IPS-20b (cell line): ENCODE measurements at regions not wholly inside any gene's neighbourhood (a gene's known extent, or its start where the extent isn't known, plus 50 kb on each side); places are given as distances from the start of the nearest gene placed in this dataset.

Experiments used
- H3K27ac ChIP-seq: one replicate; pipeline ENCODE4 v1.5.1; 2013; ENCODE audit warnings: low read length
- H3K27me3 ChIP-seq: 2 replicates; pipeline ENCODE4 v1.6.1; 2013; ENCODE audit warnings: mild to moderate bottlenecking, low read length, inconsistent platforms; ENCODE audit not compliant: insufficient read depth
- H3K36me3 ChIP-seq: 2 replicates; pipeline ENCODE4 v1.6.1; 2013; ENCODE audit warnings: low read depth, mild to moderate bottlenecking, inconsistent platforms, low read length, moderate library complexity; ENCODE audit not compliant: insufficient read depth
- H3K4me1 ChIP-seq: 2 replicates; pipeline ENCODE4 v1.6.1; 2013; ENCODE audit warnings: mild to moderate bottlenecking, control low read depth, inconsistent platforms, low read length, moderate library complexity; ENCODE audit not compliant: insufficient read depth
- H3K4me3 ChIP-seq: 2 replicates; pipeline ENCODE4 v1.5.1; 2013; ENCODE audit warnings: mild to moderate bottlenecking, low read length, inconsistent platforms
- H3K9ac ChIP-seq: 2 replicates; pipeline ENCODE4 v1.6.1; 2013; ENCODE audit warnings: low read depth, mild to moderate bottlenecking, inconsistent platforms, low read length, moderate library complexity
- H3K9me3 ChIP-seq: 2 replicates; pipeline ENCODE4 v1.6.1; 2013; ENCODE audit warnings: mild to moderate bottlenecking, low read depth, low read length, inconsistent platforms; ENCODE audit not compliant: insufficient read depth

DNA sequence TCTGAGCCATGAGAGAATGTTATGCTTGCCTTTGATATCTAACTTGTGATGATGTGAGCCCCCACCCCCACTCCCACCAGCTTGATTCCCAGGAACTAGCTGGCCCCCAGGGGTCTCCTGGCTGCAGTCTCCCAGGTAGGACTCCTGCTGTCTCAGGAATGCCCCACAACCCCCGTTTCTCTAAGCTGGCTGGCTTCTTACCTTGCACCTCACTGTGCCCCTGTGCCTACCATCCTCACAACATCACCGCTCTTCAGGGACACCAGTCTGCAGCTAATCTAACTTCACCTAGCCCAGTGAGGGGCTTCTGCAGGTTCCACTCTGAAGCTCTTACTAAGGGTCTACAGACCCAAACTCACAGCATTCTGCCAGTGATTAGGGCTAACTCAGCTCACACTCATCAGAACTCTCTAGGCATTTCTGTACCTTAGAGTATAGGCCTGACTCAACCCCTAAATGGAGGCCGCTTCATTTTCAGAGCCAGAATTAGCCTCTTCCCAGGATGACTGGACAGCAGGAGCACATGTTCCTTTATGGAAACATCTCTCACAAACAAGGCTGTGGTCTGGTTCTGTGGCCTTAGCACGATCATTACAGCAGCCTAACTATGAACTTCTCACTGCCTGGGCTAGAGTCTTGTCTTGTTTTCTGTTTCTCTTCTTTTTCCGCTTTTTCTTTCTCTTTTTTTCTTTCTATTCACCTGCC lies 72.8 kb upstream of the IFNG-AS1 start:
- no peaks in the 10 kb centered on the region for H3K9me3 ChIP-seq
- H3K36me3 ChIP-seq, result no peaks in the 10 kb centered on the region
- no peak overlapping the region for H3K9ac ChIP-seq
- no peak overlapping the region for H3K4me3 ChIP-seq
- no peak overlapping the region for H3K27ac ChIP-seq
- no peaks in the 10 kb centered on the region for H3K27me3 ChIP-seq
- peaks cover 27% of the 10 kb centered on the region for H3K4me1 ChIP-seq

DNA sequence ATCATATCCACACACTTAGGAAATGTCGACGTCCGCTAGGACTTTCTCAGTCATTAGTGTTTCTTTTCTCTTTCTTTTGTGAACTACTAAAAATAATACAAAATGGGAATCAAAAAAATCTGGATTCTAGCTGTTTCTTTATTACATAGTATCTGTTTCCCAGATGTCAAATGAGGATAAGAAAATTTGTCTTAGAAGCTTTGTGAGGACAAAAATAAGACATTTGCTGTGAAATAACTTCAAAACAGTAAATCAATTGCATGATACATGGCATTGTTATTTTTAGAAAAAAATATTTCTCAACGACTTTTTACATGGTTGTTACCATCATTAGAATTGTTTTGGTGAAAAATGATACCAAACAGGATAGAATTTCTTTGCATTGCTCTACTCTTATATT lies 71.4 kb upstream of the IFNG-AS1 start:
- H3K27ac ChIP-seq, result no peak overlapping the region
- H3K4me1 ChIP-seq, result peaks cover 29% of the 10 kb centered on the region
- H3K36me3 ChIP-seq, result no peaks in the 10 kb centered on the region
- H3K4me3 ChIP-seq, result no peak overlapping the region
- H3K9me3 ChIP-seq, result no peaks in the 10 kb centered on the region
- H3K27me3 ChIP-seq, result no peaks in the 10 kb centered on the region
- no peak overlapping the region for H3K9ac ChIP-seq

DNA sequence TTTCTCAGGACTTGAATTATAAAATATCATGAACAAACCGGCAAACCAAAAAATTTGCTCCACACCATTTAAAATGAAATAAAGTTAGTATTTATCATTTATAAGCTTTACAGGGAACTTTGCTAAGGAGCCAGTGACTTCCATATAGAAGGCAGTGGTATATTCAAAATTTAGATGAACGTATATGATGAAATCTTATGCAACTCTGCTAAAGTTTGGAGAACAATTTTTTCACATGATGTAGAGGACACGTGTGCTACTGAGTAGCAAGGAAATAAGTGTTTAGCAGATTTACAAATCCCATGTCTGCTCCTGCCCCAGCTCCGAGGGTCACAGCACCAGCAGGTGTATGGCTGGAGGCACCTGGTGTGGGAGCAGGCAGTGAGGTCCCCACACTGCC lies 70.8 kb upstream of the IFNG-AS1 start:
- Histone ChIP-seq H3K4me3 (no peak overlapping the region), H3K9ac (no peak overlapping the region), H3K27ac (no peak overlapping the region), H3K36me3 (no peaks in the 10 kb centered on the region), H3K4me1 (peaks cover 34% of the 10 kb centered on the region), H3K9me3 (no peaks in the 10 kb centered on the region), H3K27me3 (no peaks in the 10 kb centered on the region)

DNA sequence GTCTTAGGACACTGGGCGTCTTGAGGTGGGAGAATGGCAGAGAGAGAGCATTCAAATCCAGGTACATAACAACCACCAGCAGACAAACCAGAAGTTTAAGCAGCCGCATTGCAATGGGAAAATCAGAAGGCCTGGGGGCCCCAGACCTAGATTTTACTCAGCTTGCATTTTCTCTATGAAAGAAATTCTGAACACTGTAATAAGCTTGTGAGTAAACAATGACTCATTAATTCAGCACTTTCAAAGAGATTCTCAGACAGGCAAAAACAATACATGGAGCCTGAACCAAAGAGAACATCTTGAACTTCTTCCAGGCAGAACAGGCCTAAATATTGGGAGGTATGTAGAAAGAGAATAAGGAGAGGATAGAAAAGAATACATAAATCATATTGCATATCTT lies 69.8 kb upstream of the IFNG-AS1 start:
- Histone ChIP-seq H3K4me3 (no peak overlapping the region), H3K27ac (no peak overlapping the region), H3K36me3 (no peaks in the 10 kb centered on the region), H3K9me3 (no peaks in the 10 kb centered on the region), H3K9ac (no peak overlapping the region), H3K4me1 (peaks cover 34% of the 10 kb centered on the region), H3K27me3 (no peaks in the 10 kb centered on the region)

DNA sequence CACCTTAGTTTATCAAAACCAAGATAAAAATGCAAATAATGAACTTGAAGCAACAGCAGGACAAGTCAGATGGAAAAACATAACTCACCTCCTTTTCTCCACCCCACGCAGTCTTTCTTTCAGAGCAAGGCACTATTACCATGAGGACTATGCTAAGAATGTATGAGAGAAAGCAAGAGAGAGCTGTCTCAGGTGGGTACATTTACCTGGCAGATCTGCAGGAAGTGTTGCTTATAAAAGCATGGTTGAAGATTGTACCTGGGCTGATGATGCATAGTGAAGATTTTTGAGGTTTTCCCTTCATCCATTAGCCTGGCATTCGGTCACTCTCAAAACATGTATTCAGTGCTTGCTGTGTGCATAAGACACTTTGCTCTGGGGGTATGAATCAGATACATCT lies 68.8 kb upstream of the IFNG-AS1 start:
- H3K36me3 ChIP-seq, result no peaks in the 10 kb centered on the region
- H3K4me3 ChIP-seq, result no peak overlapping the region
- H3K9ac ChIP-seq, result no peak overlapping the region
- no peaks in the 10 kb centered on the region for H3K9me3 ChIP-seq
- peaks cover 34% of the 10 kb centered on the region for H3K4me1 ChIP-seq
- H3K27ac ChIP-seq, result no peak overlapping the region
- H3K27me3 ChIP-seq, result no peaks in the 10 kb centered on the region

DNA sequence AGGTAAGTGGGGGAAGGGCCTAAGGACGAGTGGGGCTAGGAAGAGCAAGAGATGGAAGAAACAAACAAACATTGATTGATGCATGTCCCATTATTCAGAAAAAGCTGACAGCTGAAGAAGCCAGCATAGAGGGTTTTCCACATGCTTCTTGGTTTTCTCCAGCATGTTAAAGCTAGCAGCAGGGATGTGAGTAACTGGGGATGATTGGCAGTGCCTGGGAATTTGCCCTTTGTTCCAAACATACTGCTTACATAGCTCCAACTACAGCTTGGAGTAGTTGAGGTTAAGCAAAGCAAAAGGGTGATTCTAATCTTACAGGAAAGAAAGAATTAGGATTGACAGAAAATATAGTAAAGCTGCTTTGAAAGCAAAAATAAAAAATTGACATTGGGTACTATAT lies 68.0 kb upstream of the IFNG-AS1 start:
- Histone ChIP-seq H3K9me3 (no peaks in the 10 kb centered on the region), H3K4me1 (peaks cover 29% of the 10 kb centered on the region), H3K9ac (no peak overlapping the region; the same call in 1 of the 2 replicates), H3K4me3 (no peak overlapping the region), H3K27ac (no peak overlapping the region), H3K27me3 (no peaks in the 10 kb centered on the region), H3K36me3 (no peaks in the 10 kb centered on the region)

DNA sequence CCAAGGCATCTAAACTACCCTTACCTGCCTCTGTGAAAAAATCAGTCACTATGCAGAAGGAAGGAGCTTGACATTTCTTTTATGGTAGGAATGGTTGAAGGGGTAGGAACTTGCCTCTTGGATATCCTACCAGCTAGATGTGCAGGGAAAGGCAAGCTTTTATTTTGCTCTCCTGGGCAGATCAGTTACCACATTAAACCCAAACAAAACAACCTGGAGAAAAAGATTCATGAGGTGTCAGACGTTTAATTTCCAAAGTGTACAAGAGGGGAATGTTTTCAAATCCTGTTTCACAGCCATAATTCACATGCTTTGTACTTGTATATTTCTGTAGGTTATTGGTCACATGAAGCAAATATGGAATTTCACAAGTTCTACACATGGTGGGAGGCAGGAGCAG lies 67.0 kb upstream of the IFNG-AS1 start:
- Histone ChIP-seq H3K27ac (no peak overlapping the region), H3K27me3 (no peaks in the 10 kb centered on the region), H3K9me3 (no peaks in the 10 kb centered on the region), H3K36me3 (no peaks in the 10 kb centered on the region), H3K4me3 (no peak overlapping the region), H3K9ac (no peak overlapping the region), H3K4me1 (peaks cover 23% of the 10 kb centered on the region)

DNA sequence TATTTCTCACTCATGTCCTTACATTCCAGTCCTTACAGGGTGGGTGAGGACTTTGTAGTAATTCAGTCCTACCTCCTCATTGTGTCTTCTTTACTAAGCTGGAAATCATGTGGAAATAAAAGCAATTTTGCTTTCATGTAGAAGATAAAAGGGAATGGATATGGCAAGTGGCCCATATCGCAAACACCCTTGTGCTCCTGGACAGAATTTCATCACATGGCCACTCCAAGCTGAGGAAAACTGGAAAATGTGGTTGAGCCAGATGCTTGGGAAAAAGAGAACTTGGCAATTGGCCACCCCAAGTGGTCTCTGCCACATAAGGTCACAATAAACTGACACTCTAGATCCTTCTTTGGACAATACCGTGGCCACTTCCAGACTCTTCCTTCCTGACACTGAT lies 64.2 kb upstream of the IFNG-AS1 start:
- no peak overlapping the region for H3K27ac ChIP-seq
- no peak overlapping the region for H3K9ac ChIP-seq
- H3K36me3 ChIP-seq, result no peaks in the 10 kb centered on the region
- H3K4me1 ChIP-seq, result peaks cover 20% of the 10 kb centered on the region
- no peak overlapping the region for H3K4me3 ChIP-seq
- no peaks in the 10 kb centered on the region for H3K27me3 ChIP-seq
- H3K9me3 ChIP-seq, result no peaks in the 10 kb centered on the region

DNA sequence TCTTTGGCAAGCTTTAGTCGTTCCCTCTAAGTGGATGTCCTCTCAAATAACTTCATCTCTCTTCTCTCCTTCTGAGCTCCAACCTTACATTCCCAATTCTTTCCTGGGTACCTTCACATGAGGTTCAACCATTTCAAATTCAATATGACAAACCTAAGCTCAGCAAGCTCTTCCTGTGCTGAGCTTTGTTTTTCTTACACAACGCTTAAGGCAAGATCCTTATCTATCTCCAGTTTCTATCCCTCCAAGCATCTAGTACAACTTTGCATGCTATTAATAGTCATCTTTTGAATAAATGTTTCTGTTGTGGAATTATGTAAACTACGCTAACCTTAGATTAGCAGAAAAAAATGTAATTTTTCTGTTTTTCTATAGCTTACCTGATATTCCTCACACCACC lies 63.7 kb upstream of the IFNG-AS1 start:
- Histone ChIP-seq H3K36me3 (no peaks in the 10 kb centered on the region), H3K27ac (no peak overlapping the region), H3K4me3 (no peak overlapping the region), H3K27me3 (no peaks in the 10 kb centered on the region), H3K9ac (no peak overlapping the region), H3K4me1 (peaks cover 15% of the 10 kb centered on the region), H3K9me3 (no peaks in the 10 kb centered on the region)

DNA sequence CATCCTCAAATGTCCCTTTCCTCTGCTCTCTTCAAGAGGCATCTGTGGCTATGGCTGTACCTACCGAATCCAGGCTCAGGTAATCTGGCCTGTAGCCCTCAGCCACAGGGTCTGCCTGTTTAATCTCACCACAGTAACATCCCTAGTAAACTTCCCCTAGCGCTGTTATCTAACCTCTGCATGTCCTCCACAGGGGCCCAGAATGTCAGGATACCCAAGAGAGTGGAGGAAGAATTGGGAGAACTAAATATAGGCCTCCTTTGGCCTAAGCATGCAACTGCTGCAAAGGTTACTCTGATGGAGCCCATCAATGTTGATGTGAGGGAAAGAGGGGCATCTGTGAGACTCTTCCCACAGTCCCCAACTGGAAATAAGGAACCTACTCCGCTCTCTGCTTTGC lies 63.2 kb upstream of the IFNG-AS1 start:
- H3K9me3 ChIP-seq, result no peaks in the 10 kb centered on the region
- no peak overlapping the region for H3K27ac ChIP-seq

DNA sequence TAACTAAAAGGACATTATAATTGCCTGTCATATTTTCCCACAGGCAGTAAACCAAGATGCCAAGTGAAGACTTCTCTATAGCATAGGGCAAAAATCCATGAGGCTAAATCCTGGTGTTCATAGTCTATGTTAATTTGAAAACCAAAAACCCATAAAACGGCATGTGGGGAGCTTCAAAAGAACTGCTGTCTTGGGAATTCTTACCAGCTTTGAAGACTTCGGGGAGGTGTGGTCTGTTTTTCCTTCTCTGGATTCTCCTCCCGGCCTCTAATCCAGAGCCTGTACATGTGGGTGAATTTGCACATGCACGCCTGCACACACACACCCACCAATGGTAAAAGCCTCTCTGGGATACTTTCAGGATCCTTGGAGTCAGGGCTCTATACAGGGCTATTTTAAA lies 61.9 kb upstream of the IFNG-AS1 start:
- Histone ChIP-seq H3K27ac (no peak overlapping the region), H3K4me3 (no peak overlapping the region), H3K9ac (no peak overlapping the region), H3K27me3 (no peaks in the 10 kb centered on the region), H3K9me3 (no peaks in the 10 kb centered on the region), H3K36me3 (no peaks in the 10 kb centered on the region), H3K4me1 (peaks cover 6% of the 10 kb centered on the region; the same call in 1 of the 2 replicates)

More for the DNA sequence above, 63.2 kb upstream of the IFNG-AS1 start:
- no peak overlapping the region for H3K9ac ChIP-seq
- H3K27me3 ChIP-seq, result no peaks in the 10 kb centered on the region
- H3K4me1 ChIP-seq, result peaks cover 10% of the 10 kb centered on the region; the same call in 1 of the 2 replicates
- no peak overlapping the region for H3K4me3 ChIP-seq
- no peaks in the 10 kb centered on the region for H3K36me3 ChIP-seq

DNA sequence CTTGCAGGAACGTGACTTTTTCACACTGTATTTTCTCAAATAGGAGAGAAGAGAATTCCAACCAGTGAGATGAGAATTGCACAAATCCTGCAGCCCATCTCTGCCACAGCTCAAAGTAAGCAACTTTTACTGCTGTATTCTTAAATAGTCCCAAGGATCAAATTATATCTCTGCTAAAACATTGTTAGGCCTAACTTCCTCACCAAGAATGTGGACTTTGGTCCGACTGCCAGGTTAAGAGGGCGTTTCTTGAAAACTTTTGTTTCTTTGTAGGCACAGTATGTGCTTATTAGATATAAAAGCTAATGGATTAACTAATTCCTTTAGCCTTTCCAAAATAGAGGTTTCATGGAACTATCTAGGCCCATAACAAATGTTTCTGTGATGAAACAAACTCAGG lies 61.4 kb upstream of the IFNG-AS1 start:
- H3K36me3 ChIP-seq, result no peaks in the 10 kb centered on the region
- H3K27me3 ChIP-seq, result no peaks in the 10 kb centered on the region
- no peak overlapping the region for H3K4me3 ChIP-seq
- no peak overlapping the region for H3K27ac ChIP-seq
- peaks cover 4% of the 10 kb centered on the region; the same call in 1 of the 2 replicates for H3K4me1 ChIP-seq
- H3K9ac ChIP-seq, result no peak overlapping the region
- H3K9me3 ChIP-seq, result no peaks in the 10 kb centered on the region
